ENCODE measurements at regions not wholly inside any gene's neighbourhood (a gene's known extent, or its start where the extent isn't known, plus 50 kb on each side); places are given as distances from the start of the nearest gene placed in this dataset.
A peak's percentile ranks its signal among the peaks of the same experiment; 100 is the strongest.

GRCh38 chr16:87053016-87053982 lies 263.9 kb downstream of the C16orf95 start:
- DNase-seq: no peak
- intact Hi-C loops (cut with DNase I): no loop called here

- intact Hi-C loops (cut with DNase I): no loop called here
- DNase-seq: no peak
These were observed 263.0 kb downstream of the C16orf95 start for GRCh38 chr16:87054154-87054553.

GRCh38 chr16:87054856-87055255 lies 262.3 kb downstream of the C16orf95 start:
- intact Hi-C loops (cut with DNase I): no loop called here

GRCh38 chr16:87056083-87056482 lies 261.1 kb downstream of the C16orf95 start:
- intact Hi-C loops (cut with DNase I): no loop called here
- DNase-seq: peak in 2 of 42 donors; percentile 1 to 5

More at GRCh38 chr16:87054856-87055255, 262.3 kb downstream of the C16orf95 start:
- no peak for DNase-seq

GRCh38 chr16:87056551-87056950 lies 260.6 kb downstream of the C16orf95 start:
- DNase-seq: peak in 1 of 42 donors; percentile 19
- intact Hi-C loops (cut with DNase I): no loop called here

GRCh38 chr16:87057211-87057881 lies 259.8 kb downstream of the C16orf95 start:
- peak in 2 of 42 donors; percentile 5 to 22 for DNase-seq
- intact Hi-C loops (cut with DNase I): no loop called here

GRCh38 chr16:87057951-87058560 lies 259.1 kb downstream of the C16orf95 start:
- peak in 3 of 42 donors; percentile 9 to 32 (median 21) for DNase-seq
- intact Hi-C loops (cut with DNase I): no loop called here

GRCh38 chr16:87058728-87059250 lies 258.4 kb downstream of the C16orf95 start:
- DNase-seq: peak in 1 of 42 donors; percentile 21
- intact Hi-C loops (cut with DNase I): no loop called here

- intact Hi-C loops (cut with DNase I): loop anchor here (5.0 kb wide), 1 partner anchor 498 kb away; no protein-coding TSS in a partner anchor
- DNase-seq: peak in 3 of 42 donors; percentile 8 to 37 (median 25)
These were observed 256.9 kb downstream of the C16orf95 start for GRCh38 chr16:87060034-87060986.

- intact Hi-C loops (cut with DNase I): loop anchor here (5.0 kb wide), 1 partner anchor 499 kb away; no protein-coding TSS in a partner anchor
- no peak for DNase-seq
These were observed 255.8 kb downstream of the C16orf95 start for GRCh38 chr16:87061243-87061920.

GRCh38 chr16:87062569-87063442 lies 254.4 kb downstream of the C16orf95 start:
- DNase-seq: peak; percentile 36 to 87 (median 64)
- intact Hi-C loops (cut with DNase I): loop anchor here (5.0 kb wide), 1 partner anchor 501 kb away; no protein-coding TSS in a partner anchor

GRCh38 chr16:87063543-87063942 lies 253.6 kb downstream of the C16orf95 start:
- intact Hi-C loops (cut with DNase I): loop anchor here (5.0 kb wide), 1 partner anchor 501 kb away; no protein-coding TSS in a partner anchor
- no peak for DNase-seq

GRCh38 chr16:87064731-87065445 lies 252.3 kb downstream of the C16orf95 start:
- intact Hi-C loops (cut with DNase I): loop anchor here (5.0 kb wide), 1 partner anchor 503 kb away; no protein-coding TSS in a partner anchor
- peak in 2 of 42 donors; percentile 11 to 35 for DNase-seq

GRCh38 chr16:87065446-87066132 lies 251.6 kb downstream of the C16orf95 start:
- DNase-seq: peak in 2 of 42 donors; percentile 14 to 16
- intact Hi-C loops (cut with DNase I): no loop called here
